GM12872 (cell line): ENCODE measurements at regions not wholly inside any gene's neighbourhood (a gene's known extent, or its start where the extent isn't known, plus 50 kb on each side); places are given as distances from the start of the nearest gene placed in this dataset.

Source experiments
- CTCF ChIP-seq: IDR thresholded peaks from 3 replicates; pipeline ENCODE4 v1.5.1; 2011; ENCODE audit warnings: low read depth, mild to moderate bottlenecking, low read length, moderate library complexity; ENCODE audit not compliant: insufficient read depth

DNA sequence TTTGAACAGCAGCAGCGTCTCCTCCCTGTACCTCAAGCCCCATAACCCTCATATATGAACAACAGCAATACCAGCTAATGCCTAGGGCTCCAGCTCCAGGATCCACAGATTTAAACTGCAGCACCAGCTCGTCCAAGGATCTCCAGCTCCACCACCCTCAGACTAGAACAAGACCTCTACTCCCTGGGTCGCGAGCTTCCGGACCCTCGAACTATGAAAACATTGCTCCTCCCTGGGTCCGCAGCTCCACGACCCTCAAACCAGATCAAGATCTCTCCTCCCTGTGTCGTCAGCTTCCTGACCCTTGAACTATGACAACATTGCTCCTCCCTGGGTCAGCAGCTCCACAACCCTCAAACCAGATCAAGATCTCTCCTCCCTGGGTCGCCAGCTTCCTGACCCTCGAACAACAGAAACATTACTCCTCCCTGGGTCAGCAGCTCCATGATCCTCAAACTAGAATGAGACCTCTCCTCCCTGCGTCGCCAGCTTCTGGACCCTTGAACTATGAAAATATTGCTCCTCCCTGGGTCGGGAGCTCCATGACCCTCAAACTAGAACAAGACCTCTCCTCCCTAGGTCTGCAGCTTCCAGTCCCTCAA lies 339.0 kb upstream of the SULF2 start:
- no peak for TF ChIP-seq CTCF

DNA sequence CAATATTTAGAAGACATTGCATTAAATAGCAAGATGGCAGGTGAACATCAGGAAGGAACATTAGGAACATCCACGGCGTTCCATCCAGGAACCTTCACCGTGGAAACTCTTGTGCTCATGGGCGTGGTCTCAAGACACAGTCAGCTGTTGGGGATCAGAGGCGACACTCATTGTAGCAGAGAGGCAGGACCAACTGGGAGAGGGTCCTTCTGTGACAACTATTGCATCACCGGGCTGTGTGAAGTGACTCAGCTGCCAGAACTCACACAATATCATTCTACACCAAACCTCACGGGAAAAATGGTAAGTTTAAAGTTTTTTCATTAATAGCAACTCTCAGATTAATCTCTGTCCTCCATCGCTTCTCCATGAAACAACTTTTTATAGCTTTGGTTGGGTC lies 334.8 kb upstream of the SULF2 start:
- TF ChIP-seq CTCF, result no peak

- TF ChIP-seq CTCF, result no peak
Measured at GRCh38 chr20:48115502-48115901, 330.2 kb upstream of the SULF2 start.

DNA sequence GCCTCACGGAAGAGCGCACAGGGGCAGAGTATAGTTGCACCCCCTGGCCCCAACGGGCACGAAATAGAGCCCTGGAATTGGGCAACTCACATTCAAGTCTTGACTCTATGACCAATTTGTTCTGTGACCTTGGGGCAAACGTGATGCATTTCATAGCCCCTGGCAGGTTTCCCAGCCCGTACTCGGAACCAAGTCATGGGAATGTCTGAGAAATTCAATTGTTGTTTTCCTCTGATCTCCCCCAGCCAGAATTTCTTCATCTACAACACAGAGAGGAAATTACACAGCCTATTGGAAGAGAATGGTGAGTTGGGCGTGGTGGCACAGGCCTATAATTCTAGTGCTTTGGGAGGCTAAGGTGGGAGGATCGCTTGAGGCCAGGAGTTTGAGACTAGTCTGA lies 322.3 kb upstream of the SULF2 start:
- no peak for TF ChIP-seq CTCF

- no peak for TF ChIP-seq CTCF
Measured at GRCh38 chr20:48106428-48106827, 321.1 kb upstream of the SULF2 start.

DNA sequence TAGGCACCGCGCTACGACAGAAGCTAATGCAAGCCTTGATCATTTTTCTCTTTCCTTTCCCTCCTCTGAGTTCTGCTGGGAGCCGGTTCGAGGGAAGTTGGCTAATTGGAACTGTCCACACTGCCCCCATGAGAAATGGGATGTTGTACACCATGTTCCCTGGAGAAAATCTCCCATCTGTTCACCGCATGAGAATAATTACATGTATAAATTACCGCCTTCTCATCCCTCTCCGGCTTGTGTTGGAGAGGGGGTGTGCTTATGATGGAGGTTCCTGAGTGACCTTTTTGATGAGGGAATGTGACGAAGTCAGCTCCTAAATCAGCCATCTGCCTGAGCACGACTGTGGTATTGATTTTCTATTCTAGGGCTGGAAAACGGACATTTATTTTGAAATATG lies 320.2 kb upstream of the SULF2 start:
- no peak for TF ChIP-seq CTCF

DNA sequence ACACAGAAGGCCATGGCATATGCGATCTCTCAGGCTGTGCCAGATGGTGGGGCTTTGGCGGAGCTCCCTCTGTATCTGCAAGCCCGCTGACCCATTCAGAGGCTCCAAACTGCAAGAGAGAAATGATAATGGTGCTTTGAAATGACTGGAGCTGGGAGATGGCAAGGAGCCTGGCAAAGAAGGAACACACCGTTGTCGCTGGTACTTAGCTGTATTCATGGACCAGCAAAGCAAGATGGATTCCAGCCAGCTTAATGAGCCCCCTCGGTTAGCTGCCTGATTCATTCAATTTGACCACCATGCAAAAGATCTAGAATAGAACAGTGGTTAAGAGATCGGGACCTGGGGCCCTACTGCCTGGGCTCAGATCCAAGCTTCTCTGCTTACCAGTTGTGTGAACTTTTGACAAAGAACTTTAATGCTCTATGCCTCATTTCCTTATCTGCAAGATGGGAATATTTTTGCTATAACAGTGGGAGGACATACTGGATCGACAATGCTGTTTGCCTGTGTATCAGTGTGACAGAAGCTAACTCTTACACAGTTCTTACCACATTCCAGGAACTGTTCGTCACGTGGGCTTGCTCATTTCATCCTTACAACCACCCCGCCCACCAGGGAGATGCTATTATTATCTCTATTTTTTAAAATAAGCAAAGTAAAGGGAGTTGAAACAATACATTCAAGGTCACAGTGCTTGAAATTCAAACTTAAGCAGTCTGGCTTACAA lies 317.8 kb upstream of the SULF2 start:
- TF ChIP-seq CTCF, result no peak
